ENCODE measurements at regions not wholly inside any gene's neighbourhood (a gene's known extent, or its start where the extent isn't known, plus 50 kb on each side); places are given as distances from the start of the nearest gene placed in this dataset.

DNA sequence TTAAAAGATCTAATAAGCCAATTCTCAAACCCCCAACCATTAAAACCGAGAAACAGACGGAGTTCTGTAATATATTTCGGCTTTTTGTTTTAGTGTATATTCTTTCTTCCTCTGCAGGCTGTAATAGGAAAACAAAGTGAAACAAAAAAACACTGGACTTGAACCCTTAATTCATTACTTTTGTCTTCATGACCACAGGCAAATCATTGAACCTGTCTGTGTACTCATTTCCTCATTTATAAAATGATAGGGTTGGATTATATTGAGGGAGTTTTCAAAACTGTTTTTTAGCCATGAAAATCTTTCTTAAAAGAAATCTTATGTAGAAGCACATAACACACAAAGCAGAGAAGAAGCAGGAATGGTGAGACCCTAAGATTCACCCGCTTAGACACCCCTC, 278.8 kb downstream of the CD83 start:
- TF ChIP-seq POLR2A (IDR thresholded peaks at IDR 0.05; ENCODE audit: low read length) (no peak), GATA1 (IDR thresholded peaks at IDR 0.05; ENCODE audit: low read depth, low read length) (no peak)

All from erythroblast (primary cell).